Naive thymus-derived CD4-positive, alpha-beta T cell (primary cell): ENCODE measurements at regions not wholly inside any gene's neighbourhood (a gene's known extent, or its start where the extent isn't known, plus 50 kb on each side); places are given as distances from the start of the nearest gene placed in this dataset.
"Not testable (repeated sequence)": the region's sequence is repeated elsewhere in the genome, so short reads cannot be mapped to it uniquely, and the experiment has no call there.

ENCODE experiments used
- ATAC-seq: fragments of 150-1000 bp; cut with Tn5 transposase; 2 replicates; pipeline ENCODE4 v1.10.0; 2021; ENCODE audit warnings: mild to moderate bottlenecking, moderate library complexity
- CTCF ChIA-PET: fragments of 350-600 bp; sonication (Branson Sonifier 250); formaldehyde crosslinking; loops from one replicate; lab custom pipeline; 2021; ENCODE audit warnings: antibody characterized with exemption; lab: Charles Lee
- POLR2A ChIA-PET: fragments of 350-600 bp; sonication (Branson Sonifier 250); formaldehyde crosslinking; loops from one replicate; lab custom pipeline; 2021; ENCODE audit warnings: antibody characterized with exemption, inconsistent platforms; lab: Charles Lee
- DNase-seq, 9 donors: peaks; one replicate each; pipeline versions ENCODE4 v3.0.0 to v3.0.0-alpha.2; 2020 to 2022; ENCODE audit warnings: mixed read lengths in 1 of 9
- H3K27ac ChIP-seq: one replicate; pipeline ENCODE4 v1.7.0; 2013; ENCODE audit warnings: mild to moderate bottlenecking, low read depth, low read length, moderate library complexity
- H3K27me3 ChIP-seq, 2 donors: one replicate each; pipeline ENCODE4 v1.7.0; 2013; ENCODE audit warnings: low read length in 2 of 2, mild to moderate bottlenecking in 2 of 2, moderate library complexity in 2 of 2; ENCODE audit not compliant: control insufficient read depth in 2 of 2, insufficient read depth in 2 of 2
- H3K36me3 ChIP-seq, 3 experiments: 1 replicate in 2 of 3; 2 replicates in 1 of 3; pipeline ENCODE4 v1.7.0; 2013; ENCODE audit warnings: low read length in 3 of 3, mild to moderate bottlenecking in 3 of 3, moderate library complexity in 1 of 3; ENCODE audit not compliant: insufficient read depth in 3 of 3, control insufficient read depth in 2 of 3
- H3K4me1 ChIP-seq, 2 donors: one replicate each; pipeline ENCODE4 v1.7.0; 2013; ENCODE audit warnings: low read length in 2 of 2, mild to moderate bottlenecking in 2 of 2, moderate library complexity in 1 of 2; ENCODE audit not compliant: control insufficient read depth in 2 of 2, insufficient read depth in 2 of 2
- H3K4me3 ChIP-seq: 2 replicates; pipeline ENCODE4 v1.7.0; 2013; ENCODE audit warnings: mild to moderate bottlenecking, low read length
- H3K9me3 ChIP-seq, 3 experiments: 1 replicate in 2 of 3; 2 replicates in 1 of 3; pipeline ENCODE4 v1.7.0; 2013; ENCODE audit warnings: low read length in 3 of 3; ENCODE audit not compliant: control insufficient read depth in 2 of 3
- H3K27ac Mint-ChIP-seq, 9 donors: one replicate each; pipeline ENCODE4 v1.8.0; 2020 to 2022; ENCODE audit warnings: mixed read lengths in 9 of 9, mild to moderate bottlenecking in 8 of 9, moderate library complexity in 5 of 9, inconsistent platforms in 2 of 9
- H3K27me3 Mint-ChIP-seq, 5 donors: one replicate each; pipeline ENCODE4 v1.8.0; 2021 to 2022; ENCODE audit warnings: mixed read lengths in 5 of 5, mild to moderate bottlenecking in 1 of 5
- H3K36me3 Mint-ChIP-seq, 5 donors: one replicate each; pipeline ENCODE4 v1.8.0; 2020 to 2022; ENCODE audit warnings: mixed read lengths in 5 of 5, mild to moderate bottlenecking in 3 of 5, inconsistent platforms in 1 of 5
- H3K4me1 Mint-ChIP-seq, 7 donors: one replicate each; pipeline ENCODE4 v1.8.0; 2020 to 2022; ENCODE audit warnings: mixed read lengths in 7 of 7, mild to moderate bottlenecking in 3 of 7, inconsistent platforms in 1 of 7
- H3K4me3 Mint-ChIP-seq, 10 donors: one replicate each; pipeline ENCODE4 v1.8.0; 2020 to 2022; ENCODE audit warnings: mild to moderate bottlenecking in 10 of 10, mixed read lengths in 10 of 10, moderate library complexity in 6 of 10, inconsistent platforms in 2 of 10
- H3K9me3 Mint-ChIP-seq, 11 donors: one replicate each; pipeline ENCODE4 v1.8.0; 2020 to 2022; ENCODE audit warnings: mixed read lengths in 11 of 11, mild to moderate bottlenecking in 4 of 11, inconsistent platforms in 1 of 11, moderate library complexity in 1 of 11
- intact Hi-C, 2 donors: fragments of 100-400 bp; cut with micrococcal nuclease; formaldehyde crosslinking; loops; one replicate each; pipeline ENCODE4 v1.15.1; 2023

GRCh38 chrX:40891798-40892197 lies 156.5 kb upstream of the MED14 start:
- Mint-ChIP-seq H3K36me3 (no peaks in the 10 kb centered on the region), H3K27ac (no peak overlapping the region), H3K9me3 (peaks cover 0 to 12% (median 2%) of the 10 kb centered on the region in 11 donors), H3K4me1 (peaks cover 0 to 3% (median 0%) of the 10 kb centered on the region in 7 donors), H3K27me3 (peaks cover 0 to 2% (median 0%) of the 10 kb centered on the region in 5 donors), H3K4me3 (no peak overlapping the region)
- Histone ChIP-seq H3K4me1 (no peaks in the 10 kb centered on the region), H3K27ac (no peak overlapping the region), H3K9me3 (no peaks in the 10 kb centered on the region), H3K36me3 (no peaks in the 10 kb centered on the region), H3K4me3 (no peak overlapping the region), H3K27me3 (no peaks in the 10 kb centered on the region)
- ChIA-PET POLR2A (no interaction called here), CTCF (interaction anchor here (0.9 kb wide), 1 partner anchor 22 kb away, joined by 4 read pairs; no protein-coding TSS in a partner anchor)
- intact Hi-C loops = no loop called here
- DNase-seq = no peak
- ATAC-seq = no peak

- no peaks in the 10 kb centered on the region for H3K4me1 ChIP-seq
- intact Hi-C loops = no loop called here
- ChIA-PET POLR2A (no interaction called here), CTCF (no interaction called here)
- no peak for ATAC-seq
- H3K9me3 Mint-ChIP-seq = peaks cover 0 to 12% (median 2%) of the 10 kb centered on the region in 11 donors
- H3K36me3 ChIP-seq = no peaks in the 10 kb centered on the region
- no peak overlapping the region for H3K27ac ChIP-seq
- peaks cover 0 to 2% (median 0%) of the 10 kb centered on the region in 5 donors for H3K27me3 Mint-ChIP-seq
- no peak overlapping the region for H3K4me3 ChIP-seq
- H3K27me3 ChIP-seq = no peaks in the 10 kb centered on the region
- H3K4me1 Mint-ChIP-seq = peaks cover 0 to 2% (median 0%) of the 10 kb centered on the region in 7 donors
- H3K27ac Mint-ChIP-seq = no peak overlapping the region
- no peak for DNase-seq
- no peaks in the 10 kb centered on the region for H3K9me3 ChIP-seq
- H3K4me3 Mint-ChIP-seq = no peak overlapping the region
- H3K36me3 Mint-ChIP-seq = no peaks in the 10 kb centered on the region
Observed at GRCh38 chrX:40893251-40893910, 158.0 kb upstream of the MED14 start.

- no peaks in the 10 kb centered on the region for H3K9me3 ChIP-seq
- Mint-ChIP-seq H3K36me3 (no peaks in the 10 kb centered on the region), H3K4me3 (no peak overlapping the region), H3K27ac (no peak overlapping the region), H3K9me3 (peaks cover 0 to 12% (median 2%) of the 10 kb centered on the region in 11 donors), H3K27me3 (no peaks in the 10 kb centered on the region), H3K4me1 (peaks cover 0 to 2% (median 0%) of the 10 kb centered on the region in 7 donors)
- H3K36me3 ChIP-seq = no peaks in the 10 kb centered on the region
- no peak overlapping the region for H3K4me3 ChIP-seq
- H3K27me3 ChIP-seq = no peaks in the 10 kb centered on the region
- H3K27ac ChIP-seq = no peak overlapping the region
- intact Hi-C loops = no loop called here
- ChIA-PET POLR2A (no interaction called here), CTCF (no interaction called here)
- H3K4me1 ChIP-seq = no peaks in the 10 kb centered on the region
- no peak for ATAC-seq
- no peak for DNase-seq
Observed at GRCh38 chrX:40895246-40895645, 159.9 kb upstream of the MED14 start.

GRCh38 chrX:40897718-40898270 lies 162.5 kb upstream of the MED14 start:
- H3K4me1 ChIP-seq = no peaks in the 10 kb centered on the region
- peaks cover 0 to 2% (median 0%) of the 10 kb centered on the region in 7 donors for H3K4me1 Mint-ChIP-seq
- no peaks in the 10 kb centered on the region for H3K27me3 ChIP-seq
- POLR2A ChIA-PET = no interaction called here
- H3K27ac Mint-ChIP-seq = no peak overlapping the region
- H3K27me3 Mint-ChIP-seq = peaks cover 0 to 14% (median 0%) of the 10 kb centered on the region in 5 donors
- CTCF ChIA-PET = interaction anchor here (0.6 kb wide), 1 partner anchor 419 kb away, joined by 3 read pairs; no protein-coding TSS in a partner anchor
- ATAC-seq (no peak), DNase-seq (no peak)
- H3K9me3 ChIP-seq = no peaks in the 10 kb centered on the region
- intact Hi-C loops = no loop called here
- no peak overlapping the region for H3K4me3 Mint-ChIP-seq
- peaks cover 0 to 2% (median 0%) of the 10 kb centered on the region in 11 donors for H3K9me3 Mint-ChIP-seq
- no peak overlapping the region for H3K27ac ChIP-seq
- no peaks in the 10 kb centered on the region for H3K36me3 Mint-ChIP-seq
- no peaks in the 10 kb centered on the region for H3K36me3 ChIP-seq
- H3K4me3 ChIP-seq = no peak overlapping the region

- POLR2A ChIA-PET, ATAC-seq, H3K4me1 ChIP-seq, H3K4me3 ChIP-seq, DNase-seq, H3K9me3 Mint-ChIP-seq, H3K36me3 ChIP-seq, CTCF ChIA-PET, H3K36me3 Mint-ChIP-seq, H3K27ac ChIP-seq, H3K4me1 Mint-ChIP-seq, intact Hi-C loops, H3K27ac Mint-ChIP-seq, H3K4me3 Mint-ChIP-seq, H3K9me3 ChIP-seq, H3K27me3 ChIP-seq: not testable (repeated sequence)
- peaks cover 0 to 14% (median 0%) of the 10 kb centered on the region in 5 donors for H3K27me3 Mint-ChIP-seq
Observed at GRCh38 chrX:40904739-40905138, 169.4 kb upstream of the MED14 start.

- Mint-ChIP-seq H3K27ac (no peak overlapping the region), H3K36me3 (no peaks in the 10 kb centered on the region), H3K9me3 (peaks cover 0 to 6% (median 0%) of the 10 kb centered on the region in 11 donors), H3K27me3 (no peaks in the 10 kb centered on the region), H3K4me1 (no peaks in the 10 kb centered on the region), H3K4me3 (no peak overlapping the region)
- H3K4me3 ChIP-seq = no peak overlapping the region
- no peak overlapping the region for H3K27ac ChIP-seq
- no peaks in the 10 kb centered on the region for H3K36me3 ChIP-seq
- CTCF ChIA-PET = no interaction called here
- H3K4me1 ChIP-seq = no peaks in the 10 kb centered on the region
- ATAC-seq (no peak), DNase-seq (no peak)
- H3K27me3 ChIP-seq = no peaks in the 10 kb centered on the region
- POLR2A ChIA-PET = no interaction called here
- no peaks in the 10 kb centered on the region for H3K9me3 ChIP-seq
- intact Hi-C loops = no loop called here
Observed at GRCh38 chrX:40908026-40908425, 172.7 kb upstream of the MED14 start.
